CD14-positive monocyte (primary cell): ENCODE measurements at regions not wholly inside any gene's neighbourhood (a gene's known extent, or its start where the extent isn't known, plus 50 kb on each side); places are given as distances from the start of the nearest gene placed in this dataset.

Source experiments
- DNase-seq, 3 donors: peaks; one replicate each; pipeline ENCODE4 v3.0.0-alpha.2; 2011 to 2022
- H2AFZ ChIP-seq: 2 replicates; pipeline ENCODE4 v1.6.0; 2012; ENCODE audit warnings: mild to moderate bottlenecking, low read depth, low read length, inconsistent platforms; ENCODE audit not compliant: insufficient read depth, poor library complexity, severe bottlenecking
- H3K27ac ChIP-seq, 2 donors: 1 replicate in 1 of 2; 2 replicates in 1 of 2; pipeline ENCODE4 v1.5.1; 2012 to 2013; ENCODE audit warnings: low read length in 2 of 2, control low read depth in 1 of 2, inconsistent platforms in 1 of 2, low read depth in 1 of 2, mild to moderate bottlenecking in 1 of 2
- H3K27me3 ChIP-seq, 2 donors: one replicate each; pipeline versions ENCODE4 v1.6.0 to v1.6.1; 2011 to 2013; ENCODE audit warnings: low read length in 2 of 2; ENCODE audit not compliant: control insufficient read depth in 2 of 2, insufficient read depth in 2 of 2
- H3K36me3 ChIP-seq, 2 donors: replicated peaks in 1 of 2; 1 replicate in 1 of 2; 2 replicates in 1 of 2; pipeline versions ENCODE4 v1.5.1 to v1.6.1; 2012 to 2013; ENCODE audit warnings: low read length in 2 of 2, control low read depth in 1 of 2, inconsistent platforms in 1 of 2, mild to moderate bottlenecking in 1 of 2; ENCODE audit not compliant: insufficient read depth in 2 of 2, control insufficient read depth in 1 of 2
- H3K4me1 ChIP-seq, 2 donors: 1 replicate in 1 of 2; 2 replicates in 1 of 2; pipeline versions ENCODE4 v1.5.1 to v1.6.1; 2012 to 2013; ENCODE audit warnings: low read length in 2 of 2, control low read depth in 1 of 2, inconsistent platforms in 1 of 2, mild to moderate bottlenecking in 1 of 2, moderate library complexity in 1 of 2; ENCODE audit not compliant: insufficient read depth in 2 of 2, control insufficient read depth in 1 of 2
- H3K4me2 ChIP-seq: replicated peaks from 2 replicates; pipeline ENCODE3; 2012; ENCODE audit warnings: low read length, moderate library complexity, mild to moderate bottlenecking; ENCODE audit not compliant: poor library complexity, severe bottlenecking; ENCODE audit errors: extremely low read depth
- H3K4me3 ChIP-seq, 3 experiments: fragments of 200-600 bp in 1 of 3; sonication (generic) in 1 of 3; replicated peaks in 1 of 3; 1 replicate in 2 of 3; 2 replicates in 1 of 3; pipeline ENCODE4 v1.5.1; 2011 to 2013; ENCODE audit warnings: low read length in 3 of 3, mild to moderate bottlenecking in 3 of 3, control low read depth in 2 of 3, low read depth in 2 of 3, inconsistent platforms in 1 of 3, moderate library complexity in 1 of 3
- H3K79me2 ChIP-seq: 2 replicates; pipeline ENCODE4 v1.6.0; 2012; ENCODE audit warnings: mild to moderate bottlenecking, control low read depth, inconsistent platforms, low read length, moderate library complexity; ENCODE audit not compliant: insufficient read depth
- H3K9ac ChIP-seq: 2 replicates; pipeline ENCODE4 v1.6.0; 2017; ENCODE audit warnings: low read length, mild to moderate bottlenecking; ENCODE audit not compliant: insufficient read depth, poor library complexity, severe bottlenecking
- H3K9me3 ChIP-seq, 2 donors: replicated peaks in 1 of 2; 1 replicate in 1 of 2; 2 replicates in 1 of 2; pipeline versions ENCODE4 v1.5.1 to v1.6.1; 2012 to 2013; ENCODE audit warnings: low read length in 2 of 2, control low read depth in 1 of 2; ENCODE audit not compliant: control insufficient read depth in 1 of 2, insufficient read depth in 1 of 2
- H4K20me1 ChIP-seq: 2 replicates; pipeline ENCODE4 v1.6.0; 2012; ENCODE audit warnings: mild to moderate bottlenecking, low read length, control low read depth, moderate library complexity; ENCODE audit not compliant: insufficient read depth
- H3K27ac Mint-ChIP-seq, 7 donors: one replicate each; pipeline ENCODE4 v1.8.0; 2020; ENCODE audit warnings: mild to moderate bottlenecking in 7 of 7, mixed read lengths in 7 of 7, moderate library complexity in 6 of 7, inconsistent platforms in 2 of 7
- H3K27me3 Mint-ChIP-seq, 3 donors: one replicate each; pipeline ENCODE4 v1.8.0; 2021 to 2022; ENCODE audit warnings: low read depth in 3 of 3, mild to moderate bottlenecking in 3 of 3, mixed read lengths in 3 of 3, moderate library complexity in 3 of 3, inconsistent platforms in 1 of 3
- H3K36me3 Mint-ChIP-seq, 2 donors: one replicate each; pipeline ENCODE4 v1.8.0; 2020; ENCODE audit warnings: mixed read lengths in 2 of 2, inconsistent platforms in 1 of 2, mild to moderate bottlenecking in 1 of 2
- H3K4me1 Mint-ChIP-seq: one replicate; pipeline ENCODE4 v1.8.0; 2020; ENCODE audit warnings: mild to moderate bottlenecking, mixed read lengths
- H3K4me3 Mint-ChIP-seq, 2 donors: one replicate each; pipeline ENCODE4 v1.8.0; 2020; ENCODE audit warnings: mild to moderate bottlenecking in 2 of 2, mixed read lengths in 2 of 2, moderate library complexity in 1 of 2
- H3K9me3 Mint-ChIP-seq, 7 donors: one replicate each; pipeline ENCODE4 v1.8.0; 2020 to 2022; ENCODE audit warnings: mixed read lengths in 7 of 7, mild to moderate bottlenecking in 6 of 7, moderate library complexity in 6 of 7, inconsistent platforms in 2 of 7
- WGBS: methylation state at CpG from one replicate; pipeline ENCODE4 v1.1.5; 2013; ENCODE audit warnings: missing lambda C conversion rate; ENCODE audit not compliant: insufficient coverage; 5-methylcytosine and 5-hydroxymethylcytosine counted together
- intact Hi-C, 2 donors: fragments of 100-400 bp; cut with micrococcal nuclease; formaldehyde crosslinking; loops; one replicate each; pipeline versions ENCODE4 v1.15.0 to v1.15.1; 2023
- TF ChIP-seq, protein P1 (sequence below): fragments of 200-600 bp; IDR thresholded peaks from one replicate; pipeline ENCODE4 v1.8.0; 2022; ENCODE audit warnings: antibody characterized with exemption, mild to moderate bottlenecking

DNA sequence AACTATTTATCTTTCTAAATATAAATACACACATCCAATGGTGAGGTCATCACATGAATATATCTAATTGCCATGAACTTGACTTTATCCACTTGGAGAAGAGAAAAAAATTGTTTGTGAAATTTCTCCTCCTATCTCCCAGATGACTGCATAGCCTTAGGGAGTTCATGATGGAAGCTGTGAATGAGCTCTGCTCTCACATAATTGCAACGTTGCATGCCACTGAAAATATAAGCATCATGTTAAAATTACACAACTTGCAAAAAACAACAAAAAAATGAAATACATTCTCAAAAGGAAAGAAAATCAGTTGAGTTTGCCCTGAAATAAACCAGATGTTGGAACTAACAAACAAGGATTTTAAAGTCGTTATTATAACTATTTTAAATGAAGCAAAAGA, 50.6 kb upstream of the OSR1 start:
- H2AFZ ChIP-seq: no peak overlapping the region
- intact Hi-C loops: no loop called here
- DNase-seq: no peak
- no peak overlapping the region for H3K27ac ChIP-seq
- Mint-ChIP-seq H3K4me3 (no peak overlapping the region), H3K27me3 (no peaks in the 10 kb centered on the region), H3K27ac (no peak overlapping the region), H3K9me3 (peaks cover 0 to 4% (median 2%) of the 10 kb centered on the region in 7 donors), H3K36me3 (no peaks in the 10 kb centered on the region), H3K4me1 (no peaks in the 10 kb centered on the region)
- no peaks in the 10 kb centered on the region for H4K20me1 ChIP-seq
- WGBS: no CpG with 5 or more reads among the region's 2 CpGs
- TF ChIP-seq, protein P1, sequence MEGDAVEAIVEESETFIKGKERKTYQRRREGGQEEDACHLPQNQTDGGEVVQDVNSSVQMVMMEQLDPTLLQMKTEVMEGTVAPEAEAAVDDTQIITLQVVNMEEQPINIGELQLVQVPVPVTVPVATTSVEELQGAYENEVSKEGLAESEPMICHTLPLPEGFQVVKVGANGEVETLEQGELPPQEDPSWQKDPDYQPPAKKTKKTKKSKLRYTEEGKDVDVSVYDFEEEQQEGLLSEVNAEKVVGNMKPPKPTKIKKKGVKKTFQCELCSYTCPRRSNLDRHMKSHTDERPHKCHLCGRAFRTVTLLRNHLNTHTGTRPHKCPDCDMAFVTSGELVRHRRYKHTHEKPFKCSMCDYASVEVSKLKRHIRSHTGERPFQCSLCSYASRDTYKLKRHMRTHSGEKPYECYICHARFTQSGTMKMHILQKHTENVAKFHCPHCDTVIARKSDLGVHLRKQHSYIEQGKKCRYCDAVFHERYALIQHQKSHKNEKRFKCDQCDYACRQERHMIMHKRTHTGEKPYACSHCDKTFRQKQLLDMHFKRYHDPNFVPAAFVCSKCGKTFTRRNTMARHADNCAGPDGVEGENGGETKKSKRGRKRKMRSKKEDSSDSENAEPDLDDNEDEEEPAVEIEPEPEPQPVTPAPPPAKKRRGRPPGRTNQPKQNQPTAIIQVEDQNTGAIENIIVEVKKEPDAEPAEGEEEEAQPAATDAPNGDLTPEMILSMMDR: no peak
- no peaks in the 10 kb centered on the region for H3K79me2 ChIP-seq
- H3K4me1 ChIP-seq: no peaks in the 10 kb centered on the region
- H3K9me3 ChIP-seq: peaks cover 0 to 3% of the 10 kb centered on the region in 2 donors
- H3K27me3 ChIP-seq: no peaks in the 10 kb centered on the region
- no peaks in the 10 kb centered on the region for H3K36me3 ChIP-seq
- no peak overlapping the region for H3K4me2 ChIP-seq
- H3K4me3 ChIP-seq: no peak overlapping the region
- no peak overlapping the region for H3K9ac ChIP-seq

DNA sequence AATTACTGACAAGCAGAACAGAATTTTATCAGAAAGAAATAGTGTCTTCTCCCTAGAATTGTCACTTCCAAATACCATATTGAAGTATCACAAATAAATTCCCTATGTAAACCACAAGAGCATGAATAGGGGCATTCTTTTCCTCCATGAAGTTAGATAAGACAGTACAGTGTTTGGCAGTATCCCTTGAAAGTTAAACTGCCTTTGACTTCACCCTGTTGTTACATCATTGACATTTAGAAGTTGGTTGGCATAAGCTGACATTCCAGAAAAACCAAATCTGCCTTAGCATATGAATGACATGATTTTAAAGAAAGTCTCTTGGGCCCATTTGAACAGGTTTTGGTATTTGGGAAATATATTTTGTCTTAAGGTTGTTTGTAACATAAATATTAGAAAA, 50.2 kb upstream of the OSR1 start:
- no peaks in the 10 kb centered on the region for H3K4me1 ChIP-seq
- H3K9ac ChIP-seq: no peak overlapping the region
- H2AFZ ChIP-seq: no peak overlapping the region
- TF ChIP-seq, protein P1: no peak
- peaks cover 0 to 3% of the 10 kb centered on the region in 2 donors for H3K9me3 ChIP-seq
- Mint-ChIP-seq H3K36me3 (no peaks in the 10 kb centered on the region), H3K4me3 (no peak overlapping the region), H3K27ac (no peak overlapping the region), H3K4me1 (no peaks in the 10 kb centered on the region), H3K9me3 (peaks cover 0 to 4% (median 2%) of the 10 kb centered on the region in 7 donors), H3K27me3 (no peaks in the 10 kb centered on the region)
- no peak for DNase-seq
- no peaks in the 10 kb centered on the region for H4K20me1 ChIP-seq
- H3K4me2 ChIP-seq: no peak overlapping the region
- no peak overlapping the region for H3K4me3 ChIP-seq
- no peak overlapping the region for H3K27ac ChIP-seq
- H3K27me3 ChIP-seq: no peaks in the 10 kb centered on the region
- H3K36me3 ChIP-seq: no peaks in the 10 kb centered on the region
- no peaks in the 10 kb centered on the region for H3K79me2 ChIP-seq
- intact Hi-C loops: no loop called here
